ENCODE measurements at regions not wholly inside any gene's neighbourhood (a gene's known extent, or its start where the extent isn't known, plus 50 kb on each side); places are given as distances from the start of the nearest gene placed in this dataset.

DNA sequence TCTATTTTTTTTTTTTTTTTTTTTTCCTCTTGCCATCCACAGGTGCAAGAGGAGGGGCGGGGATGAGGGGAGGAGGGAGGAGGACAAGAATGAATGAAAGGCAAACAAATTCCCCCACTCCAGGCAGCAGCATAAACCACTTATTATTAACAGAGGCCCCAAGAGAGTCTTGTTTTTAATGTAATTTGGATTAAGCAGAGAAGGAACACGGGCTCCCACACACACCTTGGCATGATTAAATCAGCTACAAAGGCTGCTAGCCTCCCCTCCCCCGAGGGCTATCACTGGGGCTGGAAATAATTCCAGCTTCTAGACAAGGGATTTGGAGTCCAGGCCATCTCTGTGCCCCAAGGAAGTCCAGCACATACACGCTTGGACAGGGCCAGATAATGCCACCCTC is 93.4 kb upstream of the DRD2 start:
- FAIRE-seq, result no peak
- H3K4me3 ChIP-seq (ENCODE audit: low read depth, low read length), result no peak overlapping the region
- H3K27me3 ChIP-seq (ENCODE audit: control insufficient read depth, insufficient read depth, low read length), result peaks cover 2% of the 10 kb centered on the region
- no peaks in the 10 kb centered on the region for H3K36me3 ChIP-seq (ENCODE audit: control insufficient read depth, insufficient read depth, low read length)
- no peak for DNase-seq (ENCODE audit: low read depth)
- TF ChIP-seq, protein P1, sequence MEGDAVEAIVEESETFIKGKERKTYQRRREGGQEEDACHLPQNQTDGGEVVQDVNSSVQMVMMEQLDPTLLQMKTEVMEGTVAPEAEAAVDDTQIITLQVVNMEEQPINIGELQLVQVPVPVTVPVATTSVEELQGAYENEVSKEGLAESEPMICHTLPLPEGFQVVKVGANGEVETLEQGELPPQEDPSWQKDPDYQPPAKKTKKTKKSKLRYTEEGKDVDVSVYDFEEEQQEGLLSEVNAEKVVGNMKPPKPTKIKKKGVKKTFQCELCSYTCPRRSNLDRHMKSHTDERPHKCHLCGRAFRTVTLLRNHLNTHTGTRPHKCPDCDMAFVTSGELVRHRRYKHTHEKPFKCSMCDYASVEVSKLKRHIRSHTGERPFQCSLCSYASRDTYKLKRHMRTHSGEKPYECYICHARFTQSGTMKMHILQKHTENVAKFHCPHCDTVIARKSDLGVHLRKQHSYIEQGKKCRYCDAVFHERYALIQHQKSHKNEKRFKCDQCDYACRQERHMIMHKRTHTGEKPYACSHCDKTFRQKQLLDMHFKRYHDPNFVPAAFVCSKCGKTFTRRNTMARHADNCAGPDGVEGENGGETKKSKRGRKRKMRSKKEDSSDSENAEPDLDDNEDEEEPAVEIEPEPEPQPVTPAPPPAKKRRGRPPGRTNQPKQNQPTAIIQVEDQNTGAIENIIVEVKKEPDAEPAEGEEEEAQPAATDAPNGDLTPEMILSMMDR (IDR thresholded peaks at IDR 0.05; ENCODE audit: insufficient read depth, low read length, severe bottlenecking), result no peak

DNA sequence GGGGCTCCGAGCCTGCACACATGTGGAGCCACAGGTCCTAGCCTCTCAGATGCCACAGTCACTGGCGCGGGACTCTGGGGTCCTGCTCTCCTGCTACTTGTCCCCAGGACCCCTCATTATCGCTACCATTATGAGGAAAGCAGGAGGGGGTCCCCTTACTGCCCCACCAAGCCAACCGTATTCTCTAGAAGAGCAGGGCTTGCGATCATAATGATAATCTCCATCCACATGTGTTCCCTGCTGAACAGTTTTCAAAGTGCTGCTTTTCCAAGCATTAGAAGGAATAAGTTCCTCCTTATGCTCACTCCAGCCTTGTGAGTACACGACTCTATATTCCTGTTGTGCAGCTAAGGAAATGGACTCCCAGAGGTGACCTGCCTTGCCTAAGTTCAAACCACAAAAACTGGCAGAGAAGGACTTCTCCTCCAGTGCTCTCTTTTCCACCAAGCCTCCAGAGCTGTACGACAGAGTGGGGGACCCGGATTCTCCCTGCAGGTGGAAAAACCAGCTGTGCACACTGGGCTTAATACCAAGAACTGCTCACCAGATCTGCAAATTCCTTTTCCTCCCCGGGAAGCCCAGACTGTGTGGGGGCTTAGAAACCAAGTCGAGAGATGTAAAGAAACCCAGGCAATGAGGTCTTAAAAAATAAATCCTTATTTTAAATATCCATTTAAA is 92.8 kb upstream of the DRD2 start:
- DNase-seq (ENCODE audit: low read depth) (no peak), FAIRE-seq (no peak)
- Histone ChIP-seq H3K27me3 (ENCODE audit: control insufficient read depth, insufficient read depth, low read length) (peaks cover 2% of the 10 kb centered on the region), H3K36me3 (ENCODE audit: control insufficient read depth, insufficient read depth, low read length) (no peaks in the 10 kb centered on the region), H3K4me3 (ENCODE audit: low read depth, low read length) (no peak overlapping the region)
- TF ChIP-seq, protein P1 (IDR thresholded peaks at IDR 0.05; ENCODE audit: insufficient read depth, low read length, severe bottlenecking), result no peak

DNA sequence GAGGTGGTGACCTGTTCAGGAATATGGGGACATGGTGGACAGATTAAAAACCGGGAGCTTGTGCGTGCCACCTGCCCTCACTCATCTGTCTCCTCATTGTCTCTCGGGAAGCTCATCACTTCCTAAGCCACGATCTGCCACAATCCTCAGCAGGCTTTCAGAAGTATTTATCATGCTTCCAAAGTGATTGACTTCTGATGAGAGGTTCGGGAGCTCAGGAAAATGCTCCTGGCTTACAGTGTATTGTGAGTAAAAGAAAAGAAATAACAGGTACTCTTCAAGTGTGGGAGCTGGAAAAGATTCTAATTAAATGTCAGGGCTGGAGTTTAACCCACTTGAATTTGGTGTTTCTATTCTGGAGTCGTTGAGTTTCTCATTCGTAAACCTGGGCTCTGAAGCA is 91.9 kb upstream of the DRD2 start:
- FAIRE-seq (no peak), DNase-seq (ENCODE audit: low read depth) (no peak)
- TF ChIP-seq, protein P1 (IDR thresholded peaks at IDR 0.05; ENCODE audit: insufficient read depth, low read length, severe bottlenecking), result no peak
- Histone ChIP-seq H3K27me3 (ENCODE audit: control insufficient read depth, insufficient read depth, low read length) (peaks cover 2% of the 10 kb centered on the region), H3K36me3 (ENCODE audit: control insufficient read depth, insufficient read depth, low read length) (no peaks in the 10 kb centered on the region), H3K4me3 (ENCODE audit: low read depth, low read length) (no peak overlapping the region)

DNA sequence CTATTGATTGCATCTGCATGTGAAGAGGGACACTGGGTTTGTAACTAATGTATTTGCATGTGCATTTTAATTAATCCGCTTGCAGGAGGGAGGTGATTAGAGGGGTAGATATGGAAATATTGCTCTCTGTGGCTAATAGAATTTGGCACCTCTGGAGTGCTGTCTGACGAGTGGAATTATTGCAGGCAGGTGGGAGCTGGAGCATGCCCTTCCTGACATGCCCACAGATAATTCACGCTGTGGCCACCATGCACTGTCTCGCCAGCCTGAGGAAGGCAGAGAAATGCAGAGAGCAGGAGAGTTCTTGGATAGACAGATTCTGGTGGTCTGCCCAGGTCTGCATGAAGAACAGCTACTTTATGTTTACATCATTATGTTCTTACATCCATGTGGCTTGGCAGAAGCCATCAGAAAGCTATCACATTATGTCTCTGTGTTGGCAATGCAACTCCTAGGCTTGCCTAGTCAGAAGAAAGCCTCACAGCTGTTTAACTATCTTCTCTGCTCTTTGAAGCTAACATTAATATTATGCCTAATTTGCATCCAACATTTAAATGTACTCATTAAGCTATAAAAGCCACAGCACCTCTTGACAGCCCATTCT is 89.4 kb upstream of the DRD2 start:
- DNase-seq (ENCODE audit: low read depth), result no peak
- no peak for FAIRE-seq
- TF ChIP-seq, protein P1 (IDR thresholded peaks at IDR 0.05; ENCODE audit: insufficient read depth, low read length, severe bottlenecking), result no peak
- Histone ChIP-seq H3K4me3 (ENCODE audit: low read depth, low read length) (no peak overlapping the region), H3K36me3 (ENCODE audit: control insufficient read depth, insufficient read depth, low read length) (no peaks in the 10 kb centered on the region), H3K27me3 (ENCODE audit: control insufficient read depth, insufficient read depth, low read length) (peaks cover 2% of the 10 kb centered on the region)

GRCh38 chr11:113563766-113564526 is 88.7 kb upstream of the DRD2 start:
- DNase-seq (ENCODE audit: low read depth) (peak; percentile 51), FAIRE-seq (no peak)
- H3K4me3 ChIP-seq (ENCODE audit: low read depth, low read length), result no peak overlapping the region
- TF ChIP-seq, protein P1 (IDR thresholded peaks at IDR 0.05; ENCODE audit: insufficient read depth, low read length, severe bottlenecking), result no peak
- no peaks in the 10 kb centered on the region for H3K36me3 ChIP-seq (ENCODE audit: control insufficient read depth, insufficient read depth, low read length)
- peaks cover 2% of the 10 kb centered on the region for H3K27me3 ChIP-seq (ENCODE audit: control insufficient read depth, insufficient read depth, low read length)

Measured in bronchial epithelial cell (primary cell).